CD4-positive, alpha-beta T cell (primary cell): ENCODE measurements at regions not wholly inside any gene's neighbourhood (a gene's known extent, or its start where the extent isn't known, plus 50 kb on each side); places are given as distances from the start of the nearest gene placed in this dataset.

Source experiments
- ATAC-seq: fragments of 200-7000 bp; cut with Tn5 transposase; one replicate; pipeline ENCODE4 v1.10.0; 2022; ENCODE audit warnings: mild to moderate bottlenecking; ENCODE audit not compliant: poor library complexity
- CTCF ChIA-PET: fragments of 350-600 bp; sonication (Branson Sonifier 250); formaldehyde crosslinking; loops from one replicate; lab custom pipeline; 2021; ENCODE audit warnings: antibody characterized with exemption, inconsistent platforms; lab: Charles Lee
- POLR2A ChIA-PET: fragments of 350-600 bp; sonication (Branson Sonifier 250); formaldehyde crosslinking; loops from one replicate; lab custom pipeline; 2021; ENCODE audit warnings: antibody characterized with exemption, inconsistent platforms; lab: Charles Lee
- DNase-seq, 14 experiments: peaks; one replicate each; pipeline ENCODE4 v3.0.0-alpha.2; 2013 to 2020; ENCODE audit warnings: mixed read lengths in 2 of 14
- H3K27ac ChIP-seq, 2 donors: one replicate each; pipeline versions ENCODE4 v1.5.1 to v1.7.0; 2013; ENCODE audit warnings: low read length in 2 of 2, low read depth in 1 of 2, mild to moderate bottlenecking in 1 of 2
- H3K27me3 ChIP-seq, 2 experiments: 1 replicate in 1 of 2; 2 replicates in 1 of 2; pipeline versions ENCODE4 v1.6.1 to v1.7.0; 2013; ENCODE audit warnings: low read length in 2 of 2, control low read depth in 1 of 2, mild to moderate bottlenecking in 1 of 2, moderate library complexity in 1 of 2; ENCODE audit not compliant: insufficient read depth in 2 of 2, control insufficient read depth in 1 of 2
- H3K36me3 ChIP-seq: one replicate; pipeline ENCODE4 v1.6.1; 2013; ENCODE audit warnings: low read length, control low read depth; ENCODE audit not compliant: insufficient read depth
- H3K4me1 ChIP-seq: one replicate; pipeline ENCODE4 v1.6.1; 2013; ENCODE audit warnings: low read length, control low read depth; ENCODE audit not compliant: insufficient read depth
- H3K4me3 ChIP-seq: one replicate; pipeline ENCODE4 v1.5.1; 2013; ENCODE audit warnings: mild to moderate bottlenecking, low read length, moderate library complexity
- H3K9me3 ChIP-seq, 2 experiments: 1 replicate in 1 of 2; 2 replicates in 1 of 2; pipeline versions ENCODE4 v1.6.1 to v1.7.0; 2013; ENCODE audit warnings: low read length in 2 of 2, mild to moderate bottlenecking in 2 of 2, control low read depth in 1 of 2, moderate library complexity in 1 of 2; ENCODE audit not compliant: control insufficient read depth in 1 of 2, insufficient read depth in 1 of 2
- H3K27ac Mint-ChIP-seq: one replicate; pipeline ENCODE4 v1.8.0; 2020; ENCODE audit warnings: mixed read lengths
- H3K27me3 Mint-ChIP-seq: one replicate; pipeline ENCODE4 v1.8.0; 2021; ENCODE audit warnings: mixed read lengths
- H3K36me3 Mint-ChIP-seq: one replicate; pipeline ENCODE4 v1.8.0; 2021; ENCODE audit warnings: low read depth, mixed read lengths
- H3K4me1 Mint-ChIP-seq: one replicate; pipeline ENCODE4 v1.8.0; 2021; ENCODE audit warnings: low read depth, mixed read lengths
- H3K4me3 Mint-ChIP-seq: one replicate; pipeline ENCODE4 v1.8.0; 2020; ENCODE audit warnings: mild to moderate bottlenecking, mixed read lengths
- H3K9me3 Mint-ChIP-seq: one replicate; pipeline ENCODE4 v1.8.0; 2020; ENCODE audit warnings: mixed read lengths
- CTCF ChIP-seq: fragments of 200-600 bp; IDR thresholded peaks from one replicate; pipeline ENCODE4 v1.8.0; 2022; ENCODE audit warnings: antibody characterized with exemption, mild to moderate bottlenecking
- intact Hi-C, 2 experiments: fragments of 100-400 bp; cut with DNase I in 1 of 2; cut with micrococcal nuclease in 1 of 2; formaldehyde crosslinking; loops; one replicate each; pipeline versions ENCODE4 v1.15.1 to v1.9.0; 2023 to 2025; cut with DNase I, micrococcal nuclease

DNA sequence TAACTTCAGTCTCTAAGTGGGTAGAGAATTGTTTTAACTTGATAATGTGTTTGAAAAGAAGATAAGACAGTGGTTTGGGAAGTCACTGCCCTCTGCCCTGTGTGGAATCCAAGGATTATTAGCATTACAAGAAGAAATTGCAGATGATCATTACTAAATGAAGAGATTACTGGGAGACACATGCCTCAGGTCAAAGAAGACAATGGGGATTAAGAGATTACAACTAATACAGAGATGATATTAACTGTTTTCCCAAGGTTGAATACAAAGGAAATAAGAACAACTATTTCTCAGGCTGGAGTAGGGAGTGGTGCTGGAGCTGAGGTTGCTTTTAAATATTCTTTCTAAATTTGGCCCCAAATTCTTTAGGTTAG is 166.0 kb downstream of the TRMT11 start:
- H3K9me3 ChIP-seq, result no peaks in the 10 kb centered on the region
- no peak overlapping the region for H3K4me3 ChIP-seq
- H3K27ac Mint-ChIP-seq, result no peak overlapping the region
- H3K4me1 ChIP-seq, result no peaks in the 10 kb centered on the region
- no peaks in the 10 kb centered on the region for H3K36me3 ChIP-seq
- H3K27ac ChIP-seq, result no peak overlapping the region
- H3K36me3 Mint-ChIP-seq, result no peaks in the 10 kb centered on the region
- POLR2A ChIA-PET, result no interaction called here
- H3K9me3 Mint-ChIP-seq, result no peaks in the 10 kb centered on the region
- H3K4me3 Mint-ChIP-seq, result no peak overlapping the region
- CTCF ChIA-PET, result no interaction called here
- TF ChIP-seq CTCF, result no peak
- no peaks in the 10 kb centered on the region for H3K27me3 ChIP-seq
- intact Hi-C loops, result no loop called here
- ATAC-seq (no peak), DNase-seq (no peak)
- no peaks in the 10 kb centered on the region for H3K4me1 Mint-ChIP-seq
- no peaks in the 10 kb centered on the region for H3K27me3 Mint-ChIP-seq

GRCh38 chr6:126153661-126154060 is 167.3 kb downstream of the TRMT11 start:
- no peaks in the 10 kb centered on the region for H3K36me3 Mint-ChIP-seq
- H3K4me1 Mint-ChIP-seq, result no peaks in the 10 kb centered on the region
- Histone ChIP-seq H3K27ac (no peak overlapping the region), H3K4me3 (no peak overlapping the region), H3K36me3 (no peaks in the 10 kb centered on the region), H3K27me3 (no peaks in the 10 kb centered on the region), H3K9me3 (no peaks in the 10 kb centered on the region), H3K4me1 (no peaks in the 10 kb centered on the region)
- DNase-seq (no peak), ATAC-seq (no peak)
- intact Hi-C loops, result no loop called here
- H3K9me3 Mint-ChIP-seq, result no peaks in the 10 kb centered on the region
- ChIA-PET CTCF (no interaction called here), POLR2A (no interaction called here)
- no peak overlapping the region for H3K4me3 Mint-ChIP-seq
- no peaks in the 10 kb centered on the region for H3K27me3 Mint-ChIP-seq
- H3K27ac Mint-ChIP-seq, result no peak overlapping the region
- TF ChIP-seq CTCF, result no peak

DNA sequence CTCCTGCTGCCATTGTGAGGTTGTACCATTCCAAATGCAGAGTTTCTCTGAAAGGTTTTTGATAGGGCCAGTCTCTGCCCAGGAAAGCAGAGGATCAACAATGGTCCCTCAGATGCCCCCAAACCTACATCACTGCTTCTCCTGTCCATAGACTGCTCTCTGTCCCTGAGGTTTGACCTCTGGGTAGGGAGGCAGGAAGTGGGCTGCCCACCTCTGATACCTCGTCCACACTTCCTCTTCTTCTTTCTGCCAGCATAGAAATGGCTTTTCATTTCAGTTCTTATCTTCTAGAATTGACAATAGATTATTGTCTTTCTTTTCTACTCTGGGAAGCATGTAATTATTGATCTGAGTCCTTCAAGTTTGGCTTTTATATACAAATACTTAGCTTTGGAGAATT is 170.6 kb downstream of the TRMT11 start:
- intact Hi-C loops, result no loop called here
- TF ChIP-seq CTCF, result no peak
- Mint-ChIP-seq H3K4me3 (no peak overlapping the region), H3K27ac (no peak overlapping the region), H3K9me3 (no peaks in the 10 kb centered on the region), H3K36me3 (no peaks in the 10 kb centered on the region), H3K4me1 (no peaks in the 10 kb centered on the region), H3K27me3 (no peaks in the 10 kb centered on the region)
- peak in 1 of 14 experiments; percentile 2 for DNase-seq
- H3K27ac ChIP-seq, result no peak overlapping the region
- no peaks in the 10 kb centered on the region for H3K9me3 ChIP-seq
- ChIA-PET POLR2A (no interaction called here), CTCF (no interaction called here)
- no peaks in the 10 kb centered on the region for H3K36me3 ChIP-seq
- H3K4me3 ChIP-seq, result no peak overlapping the region
- H3K4me1 ChIP-seq, result no peaks in the 10 kb centered on the region
- no peaks in the 10 kb centered on the region for H3K27me3 ChIP-seq
- no peak for ATAC-seq
